ENCODE measurements at regions not wholly inside any gene's neighbourhood (a gene's known extent, or its start where the extent isn't known, plus 50 kb on each side); places are given as distances from the start of the nearest gene placed in this dataset.

- TF ChIP-seq IRF9 (tag; IDR thresholded peaks at IDR 0.05) (no peak), HNRNPL (IDR thresholded peaks at IDR 0.05; ENCODE audit: low read depth, low read length) (no peak)
Observed at GRCh38 chr6:102474041-102474807, 1080.7 kb downstream of the GRIK2 start (continued).

- H3K9ac ChIP-seq (ENCODE audit: insufficient read depth in 1 of 2, low read depth in 2 of 2, low read length in 2 of 2), result no peak overlapping the region
- BruUV-seq (replicated peaks), result no TSS peak
- DNase-seq (ENCODE audit: extremely low read depth in 1 of 4, low spot score in 3 of 4) (no peak), ATAC-seq (no peak), FAIRE-seq (no peak)
- in situ Hi-C loops (cut with MboI) (no loop called here), intact Hi-C loops (cut with micrococcal nuclease) (no loop called here)
- 0 out of 2 replicates have a peak, but pooled peaks cover 2% of the 10 kb centered on the region for H3K9me3 ChIP-seq (replicated peaks; ENCODE audit: control insufficient read depth, insufficient read depth, low read depth, low read length)
- H3K9me1 ChIP-seq (ENCODE audit: control insufficient read depth, insufficient read depth, low read length), result no peaks in the 10 kb centered on the region
- 4% methylated on average over 4 of the region's 4 CpGs for WGBS (ENCODE audit: insufficient coverage, low coverage, missing lambda C conversion rate)
- no peaks in the 10 kb centered on the region for H3K36me3 ChIP-seq (ENCODE audit: control insufficient read depth, insufficient read depth, low read length)
- H3K4me3 ChIP-seq, result no peak overlapping the region
- H3K27me3 ChIP-seq (ENCODE audit: control insufficient read depth in 2 of 2, insufficient read depth in 2 of 2, low read length in 2 of 2), result no peaks in the 10 kb centered on the region
- H2AFZ ChIP-seq (ENCODE audit: low read depth, low read length), result no peak overlapping the region
- H3K79me2 ChIP-seq (ENCODE audit: control insufficient read depth, insufficient read depth, low read length), result no peaks in the 10 kb centered on the region
- ChIA-PET POLR2A (no interaction called here), CTCF (ENCODE audit: low intra/inter-chr PET ratio) (no interaction called here)
- no peak overlapping the region for H3K27ac ChIP-seq (ENCODE audit: extremely low read depth, low read depth, low read length)
- no peaks in the 10 kb centered on the region for H3K4me1 ChIP-seq (replicated peaks in 1 of 2; ENCODE audit: control insufficient read depth in 2 of 2, insufficient read depth in 2 of 2, low read length in 2 of 2)
- H3K4me2 ChIP-seq (ENCODE audit: insufficient read depth, low read length), result no peak overlapping the region
- no peaks in the 10 kb centered on the region for H4K20me1 ChIP-seq (replicated peaks; ENCODE audit: control insufficient read depth, insufficient read depth, low read length)
- TF ChIP-seq TOE1 (IDR thresholded peaks at IDR 0.05; ENCODE audit: borderline replicate concordance) (no peak), TOE1 (CRISPR knock-in tag; IDR thresholded peaks at IDR 0.05; ENCODE audit: borderline replicate concordance, low read depth) (no peak), SMAD2 (IDR thresholded peaks at IDR 0.05; ENCODE audit: low read depth, low read length) (no peak), SMARCE1 (IDR thresholded peaks at IDR 0.05) (no peak), MCM2 (IDR thresholded peaks at IDR 0.05; ENCODE audit: low read depth) (no peak), E2F3 (CRISPR knock-in tag; IDR thresholded peaks at IDR 0.05) (no peak), RBM15 (IDR thresholded peaks at IDR 0.05; ENCODE audit: insufficient read depth, low read length) (no peak), CHCHD3 (CRISPR knock-in tag; IDR thresholded peaks at IDR 0.05) (no peak), IRF1 (CRISPR knock-in tag; IDR thresholded peaks at IDR 0.05; ENCODE audit: borderline replicate concordance) (no peak), JUND (IDR thresholded peaks at IDR 0.05; ENCODE audit: borderline replicate concordance, low read depth, low read length) (no peak), JUND (tag; IDR thresholded peaks at IDR 0.05; ENCODE audit: borderline replicate concordance, low read depth, low read length) (no peak), GMEB1 (CRISPR knock-in tag; IDR thresholded peaks at IDR 0.05) (no peak), ARID3B (CRISPR knock-in tag; IDR thresholded peaks at IDR 0.05; ENCODE audit: borderline replicate concordance) (no peak), ATF1 (CRISPR knock-in tag; IDR thresholded peaks at IDR 0.05) (no peak), ATF1 (tag; IDR thresholded peaks at IDR 0.05) (no peak), ZNF561 (CRISPR knock-in tag; conservative IDR thresholded peaks at IDR 0.05) (no peak)
Observed at GRCh38 chr6:102458990-102459389, 1065.5 kb downstream of the GRIK2 start.
